ENCODE measurements at regions not wholly inside any gene's neighbourhood (a gene's known extent, or its start where the extent isn't known, plus 50 kb on each side); places are given as distances from the start of the nearest gene placed in this dataset.
A peak's percentile ranks its signal among the peaks of the same experiment; 100 is the strongest.

GRCh38 chr2:217396586-217396985 is 536.7 kb upstream of the TNP1 start:
- H3K27me3 ChIP-seq (replicated peaks; ENCODE audit: insufficient read depth) = no peaks in the 10 kb centered on the region
- 67% methylated on average over 2 of the region's 2 CpGs for WGBS

GRCh38 chr2:217396165-217396564 is 536.3 kb upstream of the TNP1 start:
- H3K27ac ChIP-seq = no peak overlapping the region
- 49% methylated on average over 2 of the region's 2 CpGs for WGBS
- TF ChIP-seq POLR2A (IDR thresholded peaks at IDR 0.05) (no peak), CTCF (IDR thresholded peaks at IDR 0.05) (no peak), POLR2AphosphoS5 (IDR thresholded peaks at IDR 0.05) (no peak)
- no peak for DNase-seq (ENCODE audit: low spot score)
- no peaks in the 10 kb centered on the region for H3K36me3 ChIP-seq
- H3K27me3 ChIP-seq (replicated peaks; ENCODE audit: insufficient read depth) = no peaks in the 10 kb centered on the region
- no peaks in the 10 kb centered on the region for H3K9me3 ChIP-seq
- no peaks in the 10 kb centered on the region for H3K4me1 ChIP-seq (replicated peaks)
- intact Hi-C loops (cut with DNase I) = no loop called here
- no peak overlapping the region for H3K4me3 ChIP-seq

More at GRCh38 chr2:217396586-217396985, 536.7 kb upstream of the TNP1 start:
- Histone ChIP-seq H3K36me3 (no peaks in the 10 kb centered on the region), H3K4me3 (no peak overlapping the region), H3K9me3 (no peaks in the 10 kb centered on the region), H3K4me1 (replicated peaks) (no peaks in the 10 kb centered on the region), H3K27ac (no peak overlapping the region)
- intact Hi-C loops (cut with DNase I) = no loop called here
- DNase-seq (ENCODE audit: low spot score) = no peak
- TF ChIP-seq CTCF (IDR thresholded peaks at IDR 0.05) (no peak), POLR2A (IDR thresholded peaks at IDR 0.05) (no peak), POLR2AphosphoS5 (IDR thresholded peaks at IDR 0.05) (no peak)

- no peaks in the 10 kb centered on the region for H3K27me3 ChIP-seq (replicated peaks; ENCODE audit: insufficient read depth)
- no peak overlapping the region for H3K27ac ChIP-seq
- H3K4me1 ChIP-seq (replicated peaks) = no peaks in the 10 kb centered on the region
- TF ChIP-seq POLR2A (IDR thresholded peaks at IDR 0.05) (no peak), POLR2AphosphoS5 (IDR thresholded peaks at IDR 0.05) (no peak), CTCF (IDR thresholded peaks at IDR 0.05) (no peak)
- no peak overlapping the region for H3K4me3 ChIP-seq
- no peak for DNase-seq (ENCODE audit: low spot score)
- intact Hi-C loops (cut with DNase I) = no loop called here
- no peaks in the 10 kb centered on the region for H3K36me3 ChIP-seq
- 69% methylated on average over 8 of the region's 8 CpGs for WGBS
- no peaks in the 10 kb centered on the region for H3K9me3 ChIP-seq
These were observed 534.9 kb upstream of the TNP1 start for GRCh38 chr2:217394510-217395351.

- 16% methylated on average over 4 of the region's 4 CpGs for WGBS
- Histone ChIP-seq H3K4me1 (replicated peaks) (no peaks in the 10 kb centered on the region), H3K27me3 (replicated peaks; ENCODE audit: insufficient read depth) (no peaks in the 10 kb centered on the region), H3K36me3 (no peaks in the 10 kb centered on the region), H3K27ac (no peak overlapping the region), H3K4me3 (no peak overlapping the region), H3K9me3 (no peaks in the 10 kb centered on the region)
- no peak for TF ChIP-seq POLR2A (IDR thresholded peaks at IDR 0.05)
- no peak for TF ChIP-seq CTCF (IDR thresholded peaks at IDR 0.05)
- TF ChIP-seq POLR2AphosphoS5 (IDR thresholded peaks at IDR 0.05) = peak; percentile 55
- intact Hi-C loops (cut with DNase I) = no loop called here
- peak; percentile 38 for DNase-seq (ENCODE audit: low spot score)
These were observed 533.7 kb upstream of the TNP1 start for GRCh38 chr2:217393585-217394032.

Measured in prostate gland (tissue), 2 donors.